GM19372 (cell line): ENCODE measurements at regions not wholly inside any gene's neighbourhood (a gene's known extent, or its start where the extent isn't known, plus 50 kb on each side); places are given as distances from the start of the nearest gene placed in this dataset.
"Not testable (repeated sequence)": the region's sequence is repeated elsewhere in the genome, so short reads cannot be mapped to it uniquely, and the experiment has no call there.

Experiments
- ATAC-seq: cut with Tn5 transposase; IDR thresholded peaks from one replicate; pipeline ENCODE4 v1.9.1; 2021; ENCODE audit warnings: mild to moderate bottlenecking, low read depth, moderate library complexity; ENCODE audit not compliant: unreplicated experiment

DNA sequence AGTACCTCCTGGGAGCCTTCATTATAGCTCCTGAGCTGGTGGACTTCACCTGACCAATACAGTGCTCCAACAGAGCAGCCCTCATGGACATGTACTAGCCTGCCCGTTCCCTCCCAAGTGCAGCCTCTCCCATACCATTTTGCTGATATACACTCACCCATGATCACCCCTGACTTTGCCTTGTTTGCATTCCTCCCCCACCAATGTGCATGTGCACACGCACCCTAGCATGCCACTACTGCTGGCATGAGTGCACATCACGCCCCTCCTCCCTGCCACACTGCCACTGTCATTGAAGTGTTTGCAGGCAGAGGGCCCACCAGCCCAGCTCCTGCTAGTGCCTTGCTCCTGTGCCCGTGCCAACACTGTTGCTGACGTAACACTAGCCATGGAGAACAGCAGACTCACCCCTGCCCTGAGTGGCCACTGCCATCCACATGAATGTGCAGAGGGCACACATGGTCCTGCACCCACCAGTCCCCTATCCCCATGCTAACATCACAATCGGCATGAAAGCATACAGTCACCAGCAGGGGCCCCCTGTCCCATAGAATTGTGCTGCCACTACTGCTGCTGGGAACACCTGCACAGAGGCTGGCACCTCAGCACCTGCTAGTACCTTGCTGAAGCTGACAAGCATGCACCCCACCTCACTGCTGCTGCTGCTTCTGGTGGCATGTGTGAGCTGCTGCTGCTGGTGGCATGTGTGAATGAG lies 110.3 kb downstream of the SINHCAF start:
- ATAC-seq: no peak

DNA sequence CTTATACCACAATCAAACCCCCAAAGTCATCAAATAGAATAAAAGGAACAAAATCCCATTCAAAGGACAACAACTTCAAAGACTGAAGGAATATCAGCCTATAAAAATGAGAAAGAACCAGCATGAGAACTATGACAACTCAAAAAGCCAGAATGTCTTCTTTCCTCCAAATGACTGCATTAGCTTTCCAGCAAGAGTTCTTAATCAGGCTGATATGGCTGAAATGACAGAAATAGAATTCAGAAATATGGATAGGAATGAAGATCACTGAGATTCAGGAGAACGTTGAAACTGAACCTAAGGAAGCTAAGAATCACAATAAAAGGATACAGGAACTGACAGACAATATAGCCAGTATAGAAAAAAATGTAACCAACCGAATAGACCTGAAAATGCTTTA lies 109.5 kb downstream of the SINHCAF start:
- ATAC-seq: no peak

DNA sequence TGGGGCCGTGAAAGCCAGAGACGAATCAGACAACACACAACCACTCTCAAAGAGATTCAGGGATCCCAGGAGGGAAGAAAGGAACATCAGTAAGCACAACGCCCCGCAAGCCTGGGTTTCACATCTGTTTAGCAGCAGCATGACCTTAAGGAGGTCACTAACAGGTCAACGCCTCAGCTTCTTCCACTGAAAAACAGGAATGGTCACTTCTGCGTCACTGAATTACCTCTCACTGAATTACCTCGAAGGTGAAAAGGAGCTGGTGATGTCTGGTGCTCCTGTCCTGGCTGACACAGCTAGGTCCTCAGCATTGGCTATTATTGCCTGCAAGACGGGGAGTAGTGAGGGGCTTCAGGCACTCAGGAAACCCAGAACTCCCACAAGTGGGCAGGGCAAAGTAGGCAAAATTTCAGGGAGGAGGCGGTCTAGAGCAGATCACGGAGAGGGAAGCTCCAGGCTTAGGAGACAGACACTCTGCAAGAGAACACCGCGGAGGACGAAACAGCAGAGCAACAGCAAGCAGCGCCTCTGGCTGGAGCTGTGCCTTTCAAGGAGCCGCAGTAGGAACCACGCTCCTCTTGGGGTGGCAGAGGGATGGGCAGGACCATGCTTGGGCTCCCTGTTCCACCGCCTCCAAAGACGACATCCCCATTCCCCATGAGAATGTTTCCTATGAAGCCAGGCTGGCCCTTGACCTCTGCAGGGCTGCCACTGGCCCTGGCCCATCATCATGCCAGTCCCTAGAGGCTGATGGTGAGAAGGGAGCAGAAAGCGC lies 108.4 kb downstream of the SINHCAF start:
- no peak for ATAC-seq

DNA sequence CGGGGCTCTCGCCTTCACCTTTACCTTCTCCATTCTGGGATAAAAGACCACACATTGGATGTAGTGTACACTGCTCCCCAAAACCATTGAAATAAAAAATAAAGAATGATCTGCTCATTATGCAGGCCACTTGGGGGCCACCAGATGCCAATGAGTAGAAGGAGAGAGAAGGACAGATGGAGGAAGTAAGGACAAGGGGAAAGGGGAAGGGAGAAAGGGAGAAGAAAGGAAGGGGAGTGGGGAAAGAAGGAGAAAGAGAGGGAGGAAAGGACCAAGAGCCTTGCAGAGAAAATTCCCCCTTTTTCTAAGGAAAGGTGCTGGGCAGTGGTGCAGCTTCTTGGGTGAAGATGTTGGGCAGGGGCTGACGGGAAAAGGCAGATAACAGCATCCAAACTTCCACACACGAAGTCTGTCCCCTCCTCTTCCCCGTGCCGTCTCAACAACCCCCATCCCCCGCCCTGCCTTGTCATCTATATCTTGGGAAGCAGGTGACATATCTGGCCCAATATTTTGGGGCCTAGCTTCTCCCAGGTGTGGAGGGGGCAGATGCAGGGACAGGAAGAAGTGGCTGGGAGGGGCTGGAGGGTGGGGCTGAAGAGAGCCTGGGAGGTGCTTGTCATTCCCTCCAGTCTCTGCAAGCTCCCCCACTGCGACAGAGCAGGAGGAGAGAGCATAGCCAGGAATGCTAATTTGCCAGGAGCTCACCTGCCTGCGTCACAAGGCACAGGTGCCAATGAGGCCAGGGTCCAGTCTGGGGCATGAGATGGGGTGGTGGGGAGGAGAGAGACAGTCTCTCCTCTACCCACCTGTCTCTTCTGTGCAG lies 107.5 kb downstream of the SINHCAF start:
- ATAC-seq: no peak

DNA sequence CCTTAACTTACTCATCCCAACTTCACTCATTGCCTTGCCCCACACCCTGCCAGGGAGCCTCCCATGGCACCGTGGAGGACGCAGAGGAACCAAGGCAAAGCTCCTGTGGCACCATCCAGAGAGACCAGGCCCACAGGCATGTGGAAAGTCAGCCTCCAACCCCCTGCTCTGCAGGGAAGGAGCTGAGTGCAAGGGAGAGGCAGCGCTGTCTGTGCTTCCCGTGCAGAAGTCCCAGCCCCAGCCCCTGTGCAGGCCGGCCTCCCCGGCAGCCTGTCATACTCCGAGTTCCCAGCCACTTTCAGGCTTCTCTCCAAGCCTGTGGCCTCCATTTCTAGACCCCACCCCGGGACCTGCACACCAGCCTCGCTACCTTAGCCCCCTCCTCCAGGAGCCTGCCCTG lies 106.4 kb downstream of the SINHCAF start:
- no peak for ATAC-seq

DNA sequence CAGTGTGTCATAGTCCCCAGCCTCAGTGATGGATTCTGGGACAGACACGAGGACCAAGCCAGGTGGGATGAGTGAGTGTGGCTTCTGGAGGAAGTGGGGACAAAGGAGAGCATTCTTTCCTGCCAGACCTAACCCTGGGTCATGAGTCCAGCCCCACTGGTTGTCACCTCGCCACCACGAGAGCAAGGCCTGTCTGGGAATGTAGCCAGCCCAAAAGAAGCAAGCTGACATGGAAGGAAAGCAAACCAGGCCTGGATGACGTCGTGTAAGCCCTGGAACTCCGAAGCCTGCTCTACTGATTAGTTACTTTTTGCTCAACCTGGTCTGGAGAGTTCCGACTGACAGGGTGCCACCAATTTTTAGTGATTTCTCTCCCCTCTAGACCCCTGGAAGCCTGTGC lies 105.9 kb downstream of the SINHCAF start:
- ATAC-seq: no peak

DNA sequence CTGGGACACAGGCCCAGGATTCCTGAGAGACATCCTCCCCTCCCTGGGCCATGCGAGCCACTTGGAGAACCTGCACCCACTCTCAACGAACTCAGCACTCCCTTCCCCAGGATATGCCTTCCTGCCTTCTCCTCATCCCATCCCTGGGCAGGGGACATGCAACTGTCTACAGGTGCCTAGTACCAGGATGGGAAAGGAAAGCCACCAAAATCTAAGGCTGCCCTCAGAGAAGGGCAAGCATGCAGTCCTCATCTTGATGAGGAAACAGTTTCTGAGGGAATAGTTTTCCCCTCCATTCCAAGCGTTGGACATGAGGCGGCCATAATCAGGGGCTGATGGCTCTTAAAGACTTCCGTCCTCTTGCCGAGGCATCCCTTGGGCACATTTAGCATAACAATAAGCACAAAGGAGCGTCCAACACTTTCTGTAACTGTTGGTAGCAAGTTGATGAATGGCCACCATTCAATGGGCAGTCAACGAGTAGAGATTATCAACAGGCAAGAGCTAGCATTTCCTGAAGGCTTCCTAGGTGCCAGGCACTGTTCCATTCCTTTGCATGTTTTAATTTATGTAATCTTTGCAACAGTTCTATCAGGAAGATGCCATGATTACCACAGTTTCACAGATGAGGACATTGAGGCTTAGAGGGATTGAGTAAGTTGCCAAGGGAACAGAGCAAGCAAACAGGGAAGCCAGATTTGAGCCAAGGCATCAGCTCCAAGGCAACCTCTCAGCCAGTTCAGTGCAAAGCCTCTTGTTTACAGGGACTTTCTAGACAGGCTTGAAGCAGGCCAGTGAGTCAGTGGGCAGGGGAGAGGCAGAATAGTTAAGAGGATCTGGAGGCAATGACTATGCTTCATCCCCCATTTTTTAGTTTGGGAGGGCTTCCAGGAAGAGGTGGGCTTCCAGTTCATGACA lies 105.1 kb downstream of the SINHCAF start:
- ATAC-seq: no peak

DNA sequence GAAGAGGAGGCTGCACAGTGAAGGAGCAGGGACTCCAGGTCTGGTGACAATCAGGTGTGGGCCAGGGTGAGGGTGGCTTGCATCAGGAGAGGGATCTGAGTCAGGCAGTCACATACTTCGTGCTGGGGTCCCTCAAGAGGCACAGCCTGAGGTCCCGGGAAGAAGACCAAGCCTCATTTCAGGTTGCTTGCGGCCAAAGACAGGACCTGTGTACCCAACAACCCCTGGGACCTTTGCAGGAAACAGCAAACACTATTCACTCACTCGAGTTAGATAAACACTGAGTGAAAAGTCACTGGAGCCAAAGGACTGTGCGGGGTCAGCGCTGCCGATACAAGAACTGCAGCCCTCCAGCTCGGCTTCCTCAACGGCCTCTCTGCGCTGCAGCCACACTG lies 104.4 kb downstream of the SINHCAF start:
- no peak for ATAC-seq

DNA sequence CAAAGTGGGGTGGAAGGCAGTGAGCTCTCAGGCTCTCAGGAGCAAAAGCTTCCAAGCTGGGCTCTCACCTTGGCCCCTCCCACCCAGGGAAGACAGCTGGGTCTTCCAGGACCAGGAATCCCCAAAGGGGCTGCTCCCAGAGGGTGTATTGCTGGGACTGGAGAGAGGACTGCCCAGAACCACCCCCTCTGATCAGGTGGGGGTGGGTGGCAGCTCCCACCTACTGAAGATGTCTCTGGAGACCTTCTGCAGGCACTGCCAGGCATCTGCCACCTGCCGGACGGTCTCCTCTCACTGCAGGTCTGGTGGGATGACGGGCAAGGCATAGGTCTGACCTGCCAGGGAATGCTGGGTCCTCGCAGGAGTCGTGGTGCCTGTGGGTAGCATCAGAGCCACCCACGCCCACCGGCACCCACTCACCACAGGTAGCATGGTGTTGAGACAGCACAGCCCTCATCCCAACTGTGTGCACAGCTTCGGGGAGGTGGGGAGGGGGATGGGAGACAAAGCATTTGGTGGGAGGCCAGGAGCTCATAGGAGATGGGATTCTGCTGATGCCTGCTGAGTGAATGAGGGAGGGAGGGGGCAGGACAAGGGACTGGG lies 103.2 kb downstream of the SINHCAF start:
- ATAC-seq: no peak

DNA sequence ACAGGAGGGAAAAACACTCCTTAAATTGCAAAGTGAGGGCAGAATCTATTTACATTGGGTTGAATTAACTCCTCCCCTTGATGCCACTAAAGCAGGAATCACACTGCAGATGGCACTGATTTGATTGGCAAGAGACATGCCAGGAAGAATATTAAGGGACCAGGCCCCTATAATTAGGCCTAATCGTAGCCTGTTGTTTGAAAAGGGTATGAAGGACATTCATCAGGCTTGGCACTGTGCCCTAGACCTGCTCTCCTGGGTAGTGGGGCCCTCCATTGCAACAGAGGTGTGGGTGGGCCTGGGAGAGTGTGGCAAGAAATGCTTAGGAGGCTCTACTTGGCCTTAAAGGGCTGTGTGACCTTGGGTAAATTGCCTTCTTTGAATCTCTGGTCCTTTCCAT lies 102.3 kb downstream of the SINHCAF start:
- not testable (repeated sequence) for ATAC-seq

DNA sequence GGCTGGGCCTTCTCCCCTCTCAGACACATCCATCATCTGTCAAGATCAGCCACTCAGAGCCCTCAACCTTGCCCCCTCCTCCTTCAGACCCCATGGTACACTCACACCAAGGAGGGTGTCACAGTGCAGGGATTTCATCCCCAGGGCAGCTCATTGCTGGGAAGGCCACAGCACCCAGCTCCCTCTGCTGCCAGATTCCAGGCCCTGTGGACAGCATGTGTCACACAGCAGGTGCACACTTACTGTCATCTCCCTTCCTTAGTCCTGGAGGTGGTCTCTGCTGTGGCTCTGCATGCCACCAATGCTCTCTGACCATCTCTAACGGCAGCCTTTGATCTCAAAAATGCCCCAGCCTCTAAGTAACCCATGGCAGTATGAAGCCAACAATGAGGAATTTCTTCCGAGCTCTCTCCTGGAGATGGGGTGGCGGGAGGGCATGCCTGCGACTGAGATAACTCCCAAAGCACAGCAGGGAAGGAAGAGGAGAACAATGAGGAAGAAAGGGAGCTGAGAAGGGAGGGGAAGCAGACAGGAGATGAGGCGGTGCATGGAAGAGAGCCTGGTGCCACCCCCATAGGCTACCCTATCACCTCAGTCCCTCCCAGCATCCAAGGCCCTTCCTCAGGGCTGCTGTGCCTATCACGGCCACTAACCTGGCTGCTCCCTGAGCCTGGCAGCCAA lies 101.0 kb downstream of the SINHCAF start:
- no peak for ATAC-seq

DNA sequence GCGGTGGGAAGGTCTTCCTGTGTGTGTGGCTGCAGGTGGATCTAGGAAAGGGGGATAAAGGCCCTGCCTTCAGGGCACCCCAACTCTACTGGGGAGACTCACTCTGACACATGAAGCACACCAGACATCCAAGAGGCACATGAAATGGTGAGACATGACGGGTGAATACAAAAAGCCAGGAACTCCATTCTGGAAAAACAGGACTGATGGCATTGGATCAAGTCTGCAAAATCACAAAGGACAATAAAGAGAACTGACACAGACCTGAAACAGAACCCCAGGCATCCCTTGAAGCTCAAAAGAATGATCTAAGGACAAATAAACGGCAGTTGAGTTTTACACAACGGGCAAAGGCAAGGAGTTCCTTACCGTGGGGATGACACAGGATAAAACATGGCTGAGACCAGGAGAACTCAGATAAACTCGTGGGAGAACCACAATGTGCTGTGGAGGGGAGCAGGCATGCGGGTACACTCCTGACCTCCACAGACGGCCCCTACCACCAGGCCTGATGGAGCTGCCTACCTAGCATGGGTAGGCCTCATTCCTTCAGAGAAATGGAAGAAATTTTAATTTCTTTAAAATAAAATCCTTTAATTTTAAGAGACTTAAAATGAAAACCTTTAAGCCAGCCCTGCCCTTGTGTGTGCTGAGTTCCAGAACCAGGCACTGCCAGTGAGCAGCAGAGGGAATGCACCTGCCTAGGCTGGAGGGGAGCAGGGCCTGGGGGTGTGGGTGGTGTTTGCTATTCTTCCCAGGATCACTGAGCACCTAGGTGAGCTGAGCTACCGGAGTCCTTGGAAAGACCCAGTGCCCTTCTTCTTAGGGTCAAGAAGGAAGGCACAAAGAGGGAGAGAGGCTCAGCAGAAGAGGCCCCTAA lies 100.1 kb downstream of the SINHCAF start:
- ATAC-seq: no peak

DNA sequence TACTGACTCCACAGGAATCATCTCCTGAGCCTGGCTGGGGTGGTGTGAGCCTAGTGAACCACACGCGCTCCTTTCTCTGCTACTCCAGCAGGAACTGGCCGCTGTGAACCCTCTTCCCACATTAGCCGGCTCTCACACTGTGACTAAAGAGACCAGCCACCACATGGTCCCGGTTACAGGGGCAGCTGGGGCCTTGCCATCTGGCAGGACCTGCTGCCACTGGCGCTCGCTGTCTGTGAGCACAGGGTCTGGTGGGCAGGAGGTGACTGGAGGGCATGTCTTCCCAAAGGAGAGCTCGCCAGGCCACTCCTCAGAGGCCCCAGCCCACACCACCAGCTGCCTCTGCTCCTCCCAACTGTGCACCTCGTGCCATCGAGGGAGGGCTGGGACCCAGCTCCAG lies 99.3 kb downstream of the SINHCAF start:
- no peak for ATAC-seq

DNA sequence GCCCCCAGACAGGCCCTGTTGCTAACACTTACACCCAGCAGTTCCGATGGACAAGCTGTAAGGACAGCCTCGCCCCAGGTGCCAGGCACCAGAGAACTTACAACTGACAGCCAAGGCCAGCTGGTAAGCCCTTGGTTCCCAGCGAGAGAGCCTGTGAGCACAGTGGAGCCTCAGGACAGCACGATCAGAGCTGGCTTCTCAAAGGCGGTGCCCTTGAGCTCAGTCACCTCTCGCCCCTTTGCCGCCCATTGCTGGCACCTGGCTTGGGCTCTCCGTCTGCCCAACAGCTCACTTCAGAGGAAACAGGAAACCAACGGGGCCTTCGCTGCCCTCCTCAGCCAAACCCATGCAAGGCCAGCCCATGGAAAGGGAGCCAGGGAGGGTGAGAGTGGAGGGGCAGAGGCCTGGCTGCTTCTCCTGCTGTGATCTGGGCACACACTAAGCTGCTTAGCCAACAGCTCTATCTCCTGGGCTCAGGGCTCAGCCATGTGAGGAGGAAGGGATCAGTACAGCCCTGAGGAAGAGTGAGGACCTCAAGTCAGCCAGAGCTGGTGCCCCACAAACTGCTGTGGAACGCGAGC lies 98.5 kb downstream of the SINHCAF start:
- no peak for ATAC-seq

DNA sequence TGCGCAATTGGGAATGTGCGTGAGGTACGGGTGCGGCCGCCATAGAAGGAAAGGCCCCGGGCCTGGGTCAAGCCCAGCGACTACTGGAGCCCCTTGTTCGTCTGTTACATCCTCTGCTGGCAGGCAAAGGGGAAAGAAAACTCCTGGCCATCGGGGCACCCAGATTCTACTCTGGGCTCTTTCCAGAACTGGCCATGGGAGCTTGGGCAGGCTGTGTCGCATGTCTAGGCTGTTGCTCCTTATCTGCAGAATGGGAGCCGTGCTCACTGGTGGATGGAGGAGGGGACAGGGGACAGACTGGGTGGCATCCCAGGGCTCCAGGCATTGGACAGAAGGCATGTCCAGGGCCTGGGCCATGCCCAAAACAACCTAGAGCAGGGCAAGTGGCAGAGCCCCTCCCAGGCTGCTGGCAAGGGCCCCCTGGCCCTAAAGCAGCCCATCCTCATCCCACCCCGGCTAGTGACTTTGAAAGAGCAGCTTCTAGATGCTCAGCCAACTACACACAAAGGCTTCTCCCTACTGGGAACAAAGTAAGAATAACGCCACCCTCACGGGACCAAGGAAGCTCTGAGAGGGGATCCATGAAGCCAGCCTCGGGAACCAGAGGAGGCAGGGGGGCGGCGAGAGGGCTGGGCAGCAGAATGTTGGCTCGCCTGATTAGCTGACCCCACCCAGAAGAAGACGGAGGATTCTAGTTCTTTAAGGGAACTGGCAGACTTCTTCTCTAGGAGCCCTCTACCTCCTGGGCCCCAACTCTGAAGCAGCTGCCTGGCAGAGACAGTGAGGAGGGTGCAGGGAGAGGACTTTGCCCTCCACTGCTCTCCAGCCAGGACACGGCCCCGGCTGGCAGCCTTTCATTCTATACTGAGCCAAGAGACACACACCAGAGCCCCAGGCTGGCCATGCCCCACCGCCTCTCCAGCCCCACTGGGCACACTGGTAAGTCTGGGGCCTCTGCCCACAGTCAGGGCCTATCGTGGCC lies 96.8 kb downstream of the SINHCAF start:
- ATAC-seq: no peak

DNA sequence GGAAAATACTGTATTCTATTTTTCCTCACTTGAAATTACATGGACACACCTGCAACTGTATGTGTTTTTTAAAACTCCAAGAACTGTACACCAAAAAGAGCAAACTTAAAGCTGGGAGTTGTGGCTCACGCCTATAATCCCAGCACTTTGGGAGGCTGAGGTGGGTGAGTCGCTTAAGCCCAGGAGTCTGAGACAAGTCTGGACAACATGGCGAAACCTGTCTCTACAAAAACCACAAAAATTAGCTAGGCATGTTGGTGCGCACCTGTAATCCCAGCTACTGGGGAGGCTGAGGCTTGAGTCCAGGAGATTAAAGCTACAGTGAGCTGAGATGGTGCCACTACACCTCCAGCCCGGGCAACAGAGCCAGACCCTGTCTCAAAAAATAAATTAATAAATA lies 95.9 kb downstream of the SINHCAF start:
- ATAC-seq: no peak
